Eye (tissue), 1 donor: ENCODE measurements at regions not wholly inside any gene's neighbourhood (a gene's known extent, or its start where the extent isn't known, plus 50 kb on each side); places are given as distances from the start of the nearest gene placed in this dataset.
A peak's percentile ranks its signal among the peaks of the same experiment; 100 is the strongest.
"Not testable (repeated sequence)": the region's sequence is repeated elsewhere in the genome, so short reads cannot be mapped to it uniquely, and the experiment has no call there.

Source experiments
- DNase-seq: peaks from one replicate; pipeline ENCODE4 v3.0.0-alpha.2; 2015

- DNase-seq = no peak
These were observed 238.8 kb downstream of the IKZF2 start for GRCh38 chr2:212912445-212913103.

- DNase-seq = no peak
These were observed 240.4 kb downstream of the IKZF2 start for GRCh38 chr2:212911011-212911410.

- DNase-seq = no peak
These were observed 242.6 kb downstream of the IKZF2 start for GRCh38 chr2:212908682-212909435.

GRCh38 chr2:212908031-212908430, 243.4 kb downstream of the IKZF2 start:
- DNase-seq = no peak

GRCh38 chr2:212906620-212907019, 244.8 kb downstream of the IKZF2 start:
- DNase-seq = no peak

- no peak for DNase-seq
These were observed 245.7 kb downstream of the IKZF2 start for GRCh38 chr2:212905640-212906201.

GRCh38 chr2:212904646-212905045, 246.8 kb downstream of the IKZF2 start:
- DNase-seq = no peak

GRCh38 chr2:212903413-212903812, 248.0 kb downstream of the IKZF2 start:
- DNase-seq = no peak

- no peak for DNase-seq
These were observed 249.0 kb downstream of the IKZF2 start for GRCh38 chr2:212902421-212902820.

- no peak for DNase-seq
These were observed 249.7 kb downstream of the IKZF2 start for GRCh38 chr2:212901604-212902275.

GRCh38 chr2:212900715-212901114, 250.7 kb downstream of the IKZF2 start:
- DNase-seq = no peak

- no peak for DNase-seq
These were observed 253.4 kb downstream of the IKZF2 start for GRCh38 chr2:212898011-212898410.

- DNase-seq = no peak
These were observed 254.1 kb downstream of the IKZF2 start for GRCh38 chr2:212897296-212897695.

GRCh38 chr2:212894026-212894425, 257.4 kb downstream of the IKZF2 start:
- DNase-seq = no peak

- peak; percentile 12 for DNase-seq
These were observed 258.2 kb downstream of the IKZF2 start for GRCh38 chr2:212893216-212893615.

GRCh38 chr2:212892193-212892592, 259.2 kb downstream of the IKZF2 start:
- DNase-seq = peak; percentile 18

- DNase-seq = no peak
These were observed 259.8 kb downstream of the IKZF2 start for GRCh38 chr2:212891580-212891979.

GRCh38 chr2:212882626-212883025, 268.8 kb downstream of the IKZF2 start:
- DNase-seq = no peak

GRCh38 chr2:212876556-212876955, 274.9 kb downstream of the IKZF2 start:
- not testable (repeated sequence) for DNase-seq

- not testable (repeated sequence) for DNase-seq
These were observed 275.5 kb downstream of the IKZF2 start for GRCh38 chr2:212875950-212876349.

GRCh38 chr2:212873256-212873655, 278.2 kb downstream of the IKZF2 start:
- DNase-seq = no peak

GRCh38 chr2:212871597-212871996, 279.8 kb downstream of the IKZF2 start:
- DNase-seq = no peak

GRCh38 chr2:212864186-212864585, 287.2 kb downstream of the IKZF2 start:
- no peak for DNase-seq

GRCh38 chr2:212863185-212863588, 288.2 kb downstream of the IKZF2 start:
- DNase-seq = no peak
